H9 (cell line): ENCODE measurements at regions not wholly inside any gene's neighbourhood (a gene's known extent, or its start where the extent isn't known, plus 50 kb on each side); places are given as distances from the start of the nearest gene placed in this dataset.

Experiments used
- DNase-seq: peaks from one replicate; pipeline ENCODE4 v3.0.0-alpha.2; 2017
- H2AFZ ChIP-seq: one replicate; pipeline ENCODE4 v1.6.1; 2013; ENCODE audit warnings: mild to moderate bottlenecking, low read length, control low read depth, moderate library complexity
- H2AK5ac ChIP-seq: 2 replicates; pipeline ENCODE4 v1.6.1; 2013; ENCODE audit warnings: low read length, control low read depth, mixed read lengths; ENCODE audit not compliant: insufficient read length
- H2BK120ac ChIP-seq: one replicate; pipeline ENCODE4 v1.6.1; 2013; ENCODE audit warnings: low read depth, mild to moderate bottlenecking, low read length, control low read depth, inconsistent platforms; ENCODE audit not compliant: poor library complexity, severe bottlenecking
- H2BK12ac ChIP-seq: 2 replicates; pipeline ENCODE4 v1.6.1; 2013; ENCODE audit warnings: low read length, control low read depth, mixed read lengths, low read depth; ENCODE audit not compliant: insufficient read length
- H2BK15ac ChIP-seq: 2 replicates; pipeline ENCODE4 v1.6.1; 2013; ENCODE audit warnings: low read depth, low read length, control low read depth
- H2BK20ac ChIP-seq: one replicate; pipeline ENCODE4 v1.6.1; 2013; ENCODE audit warnings: low read depth, mild to moderate bottlenecking, low read length, control low read depth, inconsistent platforms; ENCODE audit not compliant: poor library complexity, severe bottlenecking
- H2BK5ac ChIP-seq: 2 replicates; pipeline ENCODE4 v1.6.1; 2013; ENCODE audit warnings: low read length, control low read depth, mixed read lengths; ENCODE audit not compliant: insufficient read length
- H3K14ac ChIP-seq: 2 replicates; pipeline ENCODE4 v1.6.1; 2013; ENCODE audit warnings: low read length, control low read depth; ENCODE audit not compliant: insufficient read depth
- H3K18ac ChIP-seq: 2 replicates; pipeline ENCODE4 v1.6.1; 2013; ENCODE audit warnings: low read depth, mild to moderate bottlenecking, mixed read lengths, low read length, control low read depth; ENCODE audit not compliant: insufficient read length
- H3K23ac ChIP-seq: 2 replicates; pipeline ENCODE4 v1.6.1; 2013; ENCODE audit warnings: low read length, control low read depth, mixed read lengths, low read depth; ENCODE audit not compliant: insufficient read length
- H3K23me2 ChIP-seq: 2 replicates; pipeline ENCODE4 v1.6.1; 2013; ENCODE audit warnings: low read depth, mild to moderate bottlenecking, mixed read lengths, low read length, control low read depth; ENCODE audit not compliant: insufficient read length, poor library complexity, severe bottlenecking
- H3K27ac ChIP-seq: 2 replicates; pipeline ENCODE4 v1.5.1; 2013; ENCODE audit warnings: low read length, control low read depth, mixed read lengths, low read depth; ENCODE audit not compliant: insufficient read length
- H3K27me3 ChIP-seq: 2 replicates; pipeline ENCODE4 v1.6.1; 2013; ENCODE audit warnings: low read length, control low read depth, inconsistent platforms; ENCODE audit not compliant: insufficient read depth
- H3K4ac ChIP-seq: 2 replicates; pipeline ENCODE4 v1.6.1; 2013; ENCODE audit warnings: low read depth, mild to moderate bottlenecking, control low read depth, inconsistent platforms, low read length, moderate library complexity
- H3K4me1 ChIP-seq: 2 replicates; pipeline ENCODE4 v1.6.1; 2013; ENCODE audit warnings: low read length, control low read depth, inconsistent platforms; ENCODE audit not compliant: insufficient read depth
- H3K4me2 ChIP-seq: 2 replicates; pipeline ENCODE4 v1.6.1; 2013; ENCODE audit warnings: low read length, control low read depth, mixed read lengths; ENCODE audit not compliant: insufficient read length, insufficient read depth
- H3K56ac ChIP-seq: 2 replicates; pipeline ENCODE4 v1.6.1; 2013; ENCODE audit warnings: low read depth, mild to moderate bottlenecking, mixed read lengths, low read length, control low read depth; ENCODE audit not compliant: insufficient read length
- H3K79me1 ChIP-seq: 2 replicates; pipeline ENCODE4 v1.6.1; 2013; ENCODE audit warnings: low read depth, mild to moderate bottlenecking, moderate library complexity, low read length, control low read depth, inconsistent platforms; ENCODE audit not compliant: insufficient read depth, poor library complexity, severe bottlenecking
- H3K79me2 ChIP-seq: 2 replicates; pipeline ENCODE4 v1.6.1; 2013; ENCODE audit warnings: low read length, control low read depth, inconsistent platforms; ENCODE audit not compliant: insufficient read depth
- H3K9ac ChIP-seq: 2 replicates; pipeline ENCODE4 v1.6.1; 2013; ENCODE audit warnings: low read length, control low read depth, mixed read lengths; ENCODE audit not compliant: insufficient read length; ENCODE audit errors: extremely low read depth
- H3K9me3 ChIP-seq: one replicate; pipeline ENCODE4 v1.6.1; 2013; ENCODE audit warnings: low read depth, low read length, inconsistent platforms; ENCODE audit not compliant: control insufficient read depth
- H3T11ph ChIP-seq: one replicate; pipeline ENCODE4 v1.6.1; 2013; ENCODE audit warnings: mild to moderate bottlenecking, low read length, control low read depth, inconsistent platforms
- H4K20me1 ChIP-seq: one replicate; pipeline ENCODE4 v1.6.1; 2013; ENCODE audit not compliant: control insufficient read depth, insufficient read length, insufficient read depth
- H4K5ac ChIP-seq: 2 replicates; pipeline ENCODE4 v1.6.1; 2013; ENCODE audit warnings: low read depth, mild to moderate bottlenecking, mixed read lengths, low read length, control low read depth; ENCODE audit not compliant: insufficient read length
- H4K8ac ChIP-seq: replicated peaks from 2 replicates; pipeline ENCODE4 v1.6.1; 2013; ENCODE audit warnings: low read length, control low read depth, mixed read lengths, low read depth; ENCODE audit not compliant: insufficient read length
- H4K91ac ChIP-seq: 2 replicates; pipeline ENCODE4 v1.6.1; 2013; ENCODE audit warnings: low read depth, mild to moderate bottlenecking, moderate library complexity, mixed read lengths, low read length, control low read depth; ENCODE audit not compliant: insufficient read length
- H3K27ac Mint-ChIP-seq, 3 experiments: 2 replicates in 2 of 3; 3 replicates in 1 of 3; pipeline ENCODE4 v1.8.0; 2020 to 2021; ENCODE audit warnings: mixed read lengths in 3 of 3, mild to moderate bottlenecking in 1 of 3, moderate library complexity in 1 of 3
- H3K27me3 Mint-ChIP-seq: 2 replicates; pipeline ENCODE4 v1.8.0; 2021; ENCODE audit warnings: low read depth, mild to moderate bottlenecking, moderate library complexity, mixed read lengths
- H3K36me3 Mint-ChIP-seq, 3 experiments: 2 replicates in 2 of 3; 3 replicates in 1 of 3; pipeline ENCODE4 v1.8.0; 2020 to 2021; ENCODE audit warnings: low read depth in 3 of 3, mixed read lengths in 3 of 3; ENCODE audit not compliant: insufficient read depth in 1 of 3
- H3K4me1 Mint-ChIP-seq, 2 experiments: 2 replicates each; pipeline ENCODE4 v1.8.0; 2020; ENCODE audit warnings: mixed read lengths in 2 of 2
- H3K4me3 Mint-ChIP-seq, 2 experiments: 2 replicates in 1 of 2; 3 replicates in 1 of 2; pipeline ENCODE4 v1.8.0; 2020 to 2021; ENCODE audit warnings: mild to moderate bottlenecking in 2 of 2, mixed read lengths in 2 of 2, moderate library complexity in 1 of 2
- H3K9me3 Mint-ChIP-seq, 2 experiments: 2 replicates in 1 of 2; 3 replicates in 1 of 2; pipeline ENCODE4 v1.8.0; 2020; ENCODE audit warnings: mild to moderate bottlenecking in 2 of 2, mixed read lengths in 2 of 2, moderate library complexity in 1 of 2
- CTCF ChIP-seq: fragments of 200-600 bp; sonication (generic); conservative IDR thresholded peaks from 3 replicates; pipeline ENCODE4 v1.8.0; 2021; ENCODE audit warnings: antibody characterized with exemption, mild to moderate bottlenecking
- WGBS: extraction: QIAGEN DNeasy Blood & Tissue Kit; methylation state at CpG from one replicate; pipeline ENCODE4 v1.1.7; 2013; ENCODE audit warnings: missing lambda C conversion rate, low lambda C conversion rate, mixed read lengths; ENCODE audit not compliant: insufficient read length; ENCODE audit errors: extremely low coverage; 5-methylcytosine and 5-hydroxymethylcytosine counted together

GRCh38 chr5:51486158-51486557 lies 102.9 kb downstream of the ISL1 start:
- H3K79me2 ChIP-seq, result no peaks in the 10 kb centered on the region

More at GRCh38 chr5:51486158-51486557, 102.9 kb downstream of the ISL1 start:
- 100% methylated on average over 1 of the region's 1 CpG for WGBS
- H3K56ac ChIP-seq, result no peak overlapping the region
- H4K91ac ChIP-seq, result no peak overlapping the region
- H3K9ac ChIP-seq, result no peak overlapping the region
- no peak overlapping the region for H3K4me2 ChIP-seq
- H3K27me3 Mint-ChIP-seq, result no peaks in the 10 kb centered on the region; the same call in 1 of the 2 replicates
- DNase-seq, result no peak
- H3K79me1 ChIP-seq, result no peaks in the 10 kb centered on the region
- H2BK12ac ChIP-seq, result no peak overlapping the region
- H3K9me3 ChIP-seq, result no peaks in the 10 kb centered on the region
- no peak overlapping the region for H4K5ac ChIP-seq
- H3T11ph ChIP-seq, result no peak overlapping the region
- no peak overlapping the region for H2BK120ac ChIP-seq
- no peak overlapping the region for H3K27ac Mint-ChIP-seq
- no peaks in the 10 kb centered on the region for H3K9me3 Mint-ChIP-seq
- no peaks in the 10 kb centered on the region for H3K27me3 ChIP-seq
- no peak overlapping the region for H3K18ac ChIP-seq
- no peak overlapping the region for H3K4ac ChIP-seq
- peaks cover 0 to 5% of the 10 kb centered on the region in 2 experiments; a peak in 1 of 4 replicates for H3K4me1 Mint-ChIP-seq
- H3K4me3 Mint-ChIP-seq, result no peak overlapping the region
- H3K23ac ChIP-seq, result no peak overlapping the region
- H2BK20ac ChIP-seq, result no peak overlapping the region
- H3K36me3 Mint-ChIP-seq, result no peaks in the 10 kb centered on the region
- no peak overlapping the region for H4K8ac ChIP-seq
- no peak overlapping the region for H2BK5ac ChIP-seq
- H3K23me2 ChIP-seq, result no peaks in the 10 kb centered on the region
- no peak overlapping the region for H2AK5ac ChIP-seq
- no peak overlapping the region for H3K14ac ChIP-seq
- no peak overlapping the region for H2BK15ac ChIP-seq
- no peak overlapping the region for H3K27ac ChIP-seq
- TF ChIP-seq CTCF, result no peak
- no peak overlapping the region for H2AFZ ChIP-seq
- H3K4me1 ChIP-seq, result no peaks in the 10 kb centered on the region
- no peaks in the 10 kb centered on the region for H4K20me1 ChIP-seq
